ENCODE measurements at regions not wholly inside any gene's neighbourhood (a gene's known extent, or its start where the extent isn't known, plus 50 kb on each side); places are given as distances from the start of the nearest gene placed in this dataset.

GRCh38 chr5:3944930-3945329, 349.3 kb downstream of the IRX1 start:
- Mint-ChIP-seq H3K4me3 (ENCODE audit: unreplicated experiment) (no peak overlapping the region), H3K27ac (ENCODE audit: unreplicated experiment) (no peak overlapping the region), H3K9me3 (ENCODE audit: unreplicated experiment) (no peaks in the 10 kb centered on the region), H3K27me3 (ENCODE audit: unreplicated experiment) (peaks cover 2% of the 10 kb centered on the region), H3K36me3 (ENCODE audit: unreplicated experiment) (peaks cover 4% of the 10 kb centered on the region), H3K4me1 (ENCODE audit: low read depth, unreplicated experiment) (no peaks in the 10 kb centered on the region)
- no peak for DNase-seq
- no peak for TF ChIP-seq CTCF (IDR thresholded peaks at IDR 0.05; ENCODE audit: partially characterized antibody, unreplicated experiment)

GRCh38 chr5:3948838-3949237, 353.2 kb downstream of the IRX1 start:
- H3K27ac Mint-ChIP-seq (ENCODE audit: unreplicated experiment): no peak overlapping the region
- TF ChIP-seq CTCF (IDR thresholded peaks at IDR 0.05; ENCODE audit: partially characterized antibody, unreplicated experiment): no peak
- H3K4me3 Mint-ChIP-seq (ENCODE audit: unreplicated experiment): no peak overlapping the region
- H3K36me3 Mint-ChIP-seq (ENCODE audit: unreplicated experiment): peaks cover 11% of the 10 kb centered on the region
- H3K27me3 Mint-ChIP-seq (ENCODE audit: unreplicated experiment): no peaks in the 10 kb centered on the region
- peaks cover 2% of the 10 kb centered on the region for H3K9me3 Mint-ChIP-seq (ENCODE audit: unreplicated experiment)
- H3K4me1 Mint-ChIP-seq (ENCODE audit: low read depth, unreplicated experiment): no peaks in the 10 kb centered on the region
- DNase-seq: no peak

- H3K27ac Mint-ChIP-seq (ENCODE audit: unreplicated experiment): no peak overlapping the region
- TF ChIP-seq CTCF (IDR thresholded peaks at IDR 0.05; ENCODE audit: partially characterized antibody, unreplicated experiment): no peak
- H3K36me3 Mint-ChIP-seq (ENCODE audit: unreplicated experiment): peaks cover 7% of the 10 kb centered on the region
- no peaks in the 10 kb centered on the region for H3K4me1 Mint-ChIP-seq (ENCODE audit: low read depth, unreplicated experiment)
- no peaks in the 10 kb centered on the region for H3K27me3 Mint-ChIP-seq (ENCODE audit: unreplicated experiment)
- no peak for DNase-seq
- no peak overlapping the region for H3K4me3 Mint-ChIP-seq (ENCODE audit: unreplicated experiment)
- peaks cover 2% of the 10 kb centered on the region for H3K9me3 Mint-ChIP-seq (ENCODE audit: unreplicated experiment)
Observed at GRCh38 chr5:3954199-3954598, 358.6 kb downstream of the IRX1 start.

GRCh38 chr5:3954633-3955032, 359.0 kb downstream of the IRX1 start:
- Mint-ChIP-seq H3K27ac (ENCODE audit: unreplicated experiment) (no peak overlapping the region), H3K27me3 (ENCODE audit: unreplicated experiment) (no peaks in the 10 kb centered on the region), H3K4me3 (ENCODE audit: unreplicated experiment) (no peak overlapping the region), H3K36me3 (ENCODE audit: unreplicated experiment) (peaks cover 7% of the 10 kb centered on the region), H3K9me3 (ENCODE audit: unreplicated experiment) (peaks cover 2% of the 10 kb centered on the region), H3K4me1 (ENCODE audit: low read depth, unreplicated experiment) (no peaks in the 10 kb centered on the region)
- no peak for DNase-seq
- TF ChIP-seq CTCF (IDR thresholded peaks at IDR 0.05; ENCODE audit: partially characterized antibody, unreplicated experiment): no peak

- no peaks in the 10 kb centered on the region for H3K27me3 Mint-ChIP-seq (ENCODE audit: unreplicated experiment)
- H3K9me3 Mint-ChIP-seq (ENCODE audit: unreplicated experiment): no peaks in the 10 kb centered on the region
- peaks cover 2% of the 10 kb centered on the region for H3K36me3 Mint-ChIP-seq (ENCODE audit: unreplicated experiment)
- no peak overlapping the region for H3K27ac Mint-ChIP-seq (ENCODE audit: unreplicated experiment)
- no peak for TF ChIP-seq CTCF (IDR thresholded peaks at IDR 0.05; ENCODE audit: partially characterized antibody, unreplicated experiment)
- no peak for DNase-seq
- H3K4me3 Mint-ChIP-seq (ENCODE audit: unreplicated experiment): no peak overlapping the region
- no peaks in the 10 kb centered on the region for H3K4me1 Mint-ChIP-seq (ENCODE audit: low read depth, unreplicated experiment)
Observed at GRCh38 chr5:3957658-3958057, 362.0 kb downstream of the IRX1 start.

Data from glutamatergic neuron (in vitro differentiated cells).